Bronchial epithelial cell (primary cell): ENCODE measurements at regions not wholly inside any gene's neighbourhood (a gene's known extent, or its start where the extent isn't known, plus 50 kb on each side); places are given as distances from the start of the nearest gene placed in this dataset.

Source experiments
- DNase-seq: peaks from one replicate; pipeline ENCODE4 v3.0.0-alpha.2; 2010; ENCODE audit warnings: low read depth
- FAIRE-seq: peaks from 2 replicates; lab custom pipeline; 2011; peaks lifted over from hg19 to GRCh38; lab: Jason Lieb, UNC
- H3K27me3 ChIP-seq: 2 replicates; pipeline ENCODE4 v1.5.1; 2011; ENCODE audit warnings: low read length; ENCODE audit not compliant: control insufficient read depth, insufficient read depth
- H3K36me3 ChIP-seq: 2 replicates; pipeline ENCODE4 v1.5.1; 2011; ENCODE audit warnings: low read length; ENCODE audit not compliant: control insufficient read depth, insufficient read depth
- H3K4me3 ChIP-seq: 2 replicates; pipeline ENCODE4 v1.5.1; 2011; ENCODE audit warnings: mild to moderate bottlenecking, low read depth, low read length, control low read depth
- CTCF ChIP-seq: IDR thresholded peaks from 2 replicates; pipeline ENCODE4 v1.5.1; 2011; ENCODE audit warnings: mild to moderate bottlenecking, moderate library complexity, low read length, control low read depth, inconsistent platforms; ENCODE audit not compliant: insufficient read depth, severe bottlenecking

GRCh38 chr2:58972737-58973136 lies 731.6 kb upstream of the FANCL start:
- FAIRE-seq (no peak), DNase-seq (no peak)
- TF ChIP-seq CTCF: no peak
- no peaks in the 10 kb centered on the region for H3K36me3 ChIP-seq
- no peaks in the 10 kb centered on the region for H3K27me3 ChIP-seq
- no peak overlapping the region for H3K4me3 ChIP-seq

GRCh38 chr2:58971511-58972360 lies 730.6 kb upstream of the FANCL start:
- DNase-seq: no peak

GRCh38 chr2:58970365-58970764 lies 729.2 kb upstream of the FANCL start:
- FAIRE-seq: no peak
- Histone ChIP-seq H3K36me3 (no peaks in the 10 kb centered on the region), H3K27me3 (no peaks in the 10 kb centered on the region), H3K4me3 (no peak overlapping the region)
- no peak for DNase-seq
- no peak for TF ChIP-seq CTCF

More at GRCh38 chr2:58971511-58972360, 730.6 kb upstream of the FANCL start:
- H3K36me3 ChIP-seq: no peaks in the 10 kb centered on the region
- no peaks in the 10 kb centered on the region for H3K27me3 ChIP-seq
- no peak overlapping the region for H3K4me3 ChIP-seq
- FAIRE-seq: no peak
- no peak for TF ChIP-seq CTCF

- TF ChIP-seq CTCF: no peak
- DNase-seq (no peak), FAIRE-seq (no peak)
- no peak overlapping the region for H3K4me3 ChIP-seq
- no peaks in the 10 kb centered on the region for H3K27me3 ChIP-seq
- no peaks in the 10 kb centered on the region for H3K36me3 ChIP-seq
Observed at GRCh38 chr2:58968885-58969284, 727.8 kb upstream of the FANCL start.

- TF ChIP-seq CTCF: no peak
- no peaks in the 10 kb centered on the region for H3K36me3 ChIP-seq
- no peak overlapping the region for H3K4me3 ChIP-seq
- H3K27me3 ChIP-seq: no peaks in the 10 kb centered on the region
- FAIRE-seq (no peak), DNase-seq (no peak)
Observed at GRCh38 chr2:58967736-58968135, 726.6 kb upstream of the FANCL start.
